ENCODE measurements at regions not wholly inside any gene's neighbourhood (a gene's known extent, or its start where the extent isn't known, plus 50 kb on each side); places are given as distances from the start of the nearest gene placed in this dataset.

GRCh38 chr3:22916933-22917332, 286.2 kb upstream of the UBE2E2 start:
- 0% methylated on average over 2 of the region's 2 CpGs for WGBS (ENCODE audit: low lambda C conversion rate)
- ATAC-seq: no peak
- no peaks in the 10 kb centered on the region for H3K27me3 ChIP-seq (ENCODE audit: control insufficient read depth in 1 of 2, insufficient read depth in 2 of 2, low read length in 2 of 2)
- H4K20me1 ChIP-seq (ENCODE audit: insufficient read depth, low read length): no peaks in the 10 kb centered on the region
- no peak overlapping the region for H3K27ac ChIP-seq (ENCODE audit: extremely low read length, insufficient read depth, low read length)
- DNase-seq (ENCODE audit: low spot score): no peak
- H3K4me1 ChIP-seq (ENCODE audit: insufficient read depth, low read length): no peaks in the 10 kb centered on the region
- no peaks in the 10 kb centered on the region for H3K79me2 ChIP-seq (ENCODE audit: insufficient read depth, low read length)
- H3K9me3 ChIP-seq (ENCODE audit: low read length): no peaks in the 10 kb centered on the region
- H2AFZ ChIP-seq (ENCODE audit: low read length): no peak overlapping the region
- no peak overlapping the region for H3K9ac ChIP-seq (ENCODE audit: insufficient read depth, low read depth, low read length)
- FAIRE-seq: no peak
- ChIA-PET POLR2A (no interaction called here), CTCF (ENCODE audit: low intra/inter-chr PET ratio, low total read pairs) (no interaction called here)
- no TSS peak for BruUV-seq (replicated peaks)
- TF ChIP-seq MAFK (conservative IDR thresholded peaks at IDR 0.05 in 1 of 2, IDR thresholded peaks at IDR 0.05 in 1 of 2; ENCODE audit: low read length in 2 of 2) (peak; percentile 88 to 93), YEATS4 (CRISPR knock-in tag; IDR thresholded peaks at IDR 0.05; ENCODE audit: borderline replicate concordance) (no peak), MAFF (IDR thresholded peaks at IDR 0.05; ENCODE audit: low read depth, low read length) (peak; percentile 93)
- in situ Hi-C loops (cut with HindIII; ENCODE audit: extremely low pct_ligation_motif_present, low pct_unique_long_range_greater_than_20kb) (no loop called here), intact Hi-C loops (cut with micrococcal nuclease; ENCODE audit: unreplicated experiment) (no loop called here)
- H3K4me3 ChIP-seq (replicated peaks in 1 of 3; ENCODE audit: insufficient read depth in 1 of 3, low read depth in 2 of 3, low read length in 3 of 3): no peak overlapping the region
- no peak overlapping the region for H3K4me2 ChIP-seq (ENCODE audit: low read depth, low read length)
- no peaks in the 10 kb centered on the region for H3K36me3 ChIP-seq (replicated peaks in 1 of 2; ENCODE audit: control insufficient read depth in 1 of 2, insufficient read depth in 2 of 2, low read length in 2 of 2)

GRCh38 chr3:22920006-22920405, 283.1 kb upstream of the UBE2E2 start:
- Histone ChIP-seq H2AFZ (ENCODE audit: low read length) (no peak overlapping the region), H3K9ac (ENCODE audit: insufficient read depth, low read depth, low read length) (no peak overlapping the region), H3K4me3 (replicated peaks in 1 of 3; ENCODE audit: insufficient read depth in 1 of 3, low read depth in 2 of 3, low read length in 3 of 3) (no peak overlapping the region), H3K4me1 (ENCODE audit: insufficient read depth, low read length) (no peaks in the 10 kb centered on the region), H3K27me3 (ENCODE audit: control insufficient read depth in 1 of 2, insufficient read depth in 2 of 2, low read length in 2 of 2) (no peaks in the 10 kb centered on the region), H4K20me1 (ENCODE audit: insufficient read depth, low read length) (no peaks in the 10 kb centered on the region), H3K9me3 (ENCODE audit: low read length) (no peaks in the 10 kb centered on the region), H3K27ac (ENCODE audit: extremely low read length, insufficient read depth, low read length) (no peak overlapping the region), H3K4me2 (ENCODE audit: low read depth, low read length) (no peak overlapping the region), H3K79me2 (ENCODE audit: insufficient read depth, low read length) (no peaks in the 10 kb centered on the region), H3K36me3 (replicated peaks in 1 of 2; ENCODE audit: control insufficient read depth in 1 of 2, insufficient read depth in 2 of 2, low read length in 2 of 2) (no peaks in the 10 kb centered on the region)
- DNase-seq (ENCODE audit: low spot score): no peak
- ChIA-PET CTCF (ENCODE audit: low intra/inter-chr PET ratio, low total read pairs) (no interaction called here), POLR2A (no interaction called here)
- intact Hi-C loops (cut with micrococcal nuclease; ENCODE audit: unreplicated experiment) (no loop called here), in situ Hi-C loops (cut with HindIII; ENCODE audit: extremely low pct_ligation_motif_present, low pct_unique_long_range_greater_than_20kb) (no loop called here)
- no peak for TF ChIP-seq ZFP90 (CRISPR knock-in tag; IDR thresholded peaks at IDR 0.05; ENCODE audit: borderline replicate concordance)
- TF ChIP-seq FOXO4 (CRISPR knock-in tag; conservative IDR thresholded peaks at IDR 0.05): no peak
- ATAC-seq: no peak
- FAIRE-seq: no peak
- no TSS peak for BruUV-seq (replicated peaks)
- WGBS (ENCODE audit: low lambda C conversion rate): 2% methylated on average over 3 of the region's 3 CpGs

All from HepG2 (cell line).